Ramos (cell line): ENCODE measurements at regions not wholly inside any gene's neighbourhood (a gene's known extent, or its start where the extent isn't known, plus 50 kb on each side); places are given as distances from the start of the nearest gene placed in this dataset.

Experiments used
- in situ Hi-C: fragments of 300-500 bp; cut with MboI; formaldehyde crosslinking; loops from one replicate; pipeline ENCODE4 v1.14.3; 2022; ENCODE audit warnings: low sequenced_read_pairs; ENCODE audit not compliant: unreplicated experiment

DNA sequence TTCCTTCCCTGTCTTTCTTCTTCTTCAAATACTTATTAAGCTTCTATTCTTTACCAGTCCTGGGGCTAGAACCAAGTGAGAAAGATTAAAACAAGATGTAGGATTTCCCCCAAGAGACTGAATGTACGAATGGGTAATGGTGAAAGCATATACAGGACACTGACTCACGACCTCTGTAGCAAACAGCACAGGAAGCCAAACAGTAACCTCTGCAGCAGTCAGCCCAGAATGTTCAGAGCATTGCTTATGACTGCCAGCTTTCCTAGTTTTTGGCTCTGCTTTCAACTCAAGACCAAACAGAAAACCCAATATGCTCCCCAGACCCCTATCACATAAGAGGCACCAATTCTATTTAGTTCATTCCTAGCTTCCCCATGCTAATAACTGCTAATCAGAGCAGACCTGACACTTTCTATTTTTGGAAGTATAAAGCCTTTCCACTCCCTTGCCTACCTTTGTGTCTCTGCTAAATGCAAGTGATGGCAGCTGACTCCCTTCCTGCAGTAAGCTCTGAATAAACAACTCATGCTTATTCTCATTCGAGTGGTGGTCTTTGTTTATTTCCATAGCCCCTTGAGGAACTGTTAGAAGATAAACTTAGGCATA lies 690.6 kb downstream of the EPM2A start:
- in situ Hi-C loops: no loop called here

DNA sequence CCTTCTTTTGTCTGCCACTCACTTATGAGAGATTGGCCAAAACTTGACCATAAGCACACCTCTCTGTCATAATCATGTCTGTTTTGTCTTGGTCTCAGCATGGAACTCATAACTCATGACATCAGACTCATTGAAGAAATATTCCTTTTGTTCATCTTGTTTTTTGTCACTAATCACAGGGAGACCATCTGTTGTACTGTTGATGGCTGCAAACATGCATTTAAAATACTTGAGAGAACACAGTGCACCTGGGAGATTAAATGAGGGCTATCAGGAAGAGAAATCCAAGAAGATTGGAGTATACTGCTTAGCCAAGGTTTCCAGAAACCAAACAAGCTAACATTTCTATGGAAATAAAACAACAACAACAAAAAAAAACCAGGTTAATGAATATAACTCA lies 689.7 kb downstream of the EPM2A start:
- in situ Hi-C loops: no loop called here

DNA sequence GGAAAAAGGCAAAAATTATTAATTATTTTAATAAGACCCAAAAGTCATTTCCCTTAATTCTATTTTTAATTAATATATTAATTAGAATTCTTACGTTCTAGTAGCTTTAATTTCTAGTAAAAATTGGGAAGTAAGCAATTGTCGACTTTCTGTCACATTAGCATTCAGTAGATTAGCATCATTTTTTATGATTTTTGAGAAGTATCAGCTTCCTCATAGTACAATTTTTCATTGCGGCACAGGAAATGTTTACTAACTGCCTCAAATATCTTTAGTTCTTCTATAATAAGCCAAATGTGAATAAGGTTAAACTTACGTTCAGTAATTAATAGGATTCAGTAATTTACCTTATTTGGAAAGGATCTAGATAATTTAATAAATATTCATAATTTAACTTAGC lies 687.4 kb downstream of the EPM2A start:
- in situ Hi-C loops: no loop called here

DNA sequence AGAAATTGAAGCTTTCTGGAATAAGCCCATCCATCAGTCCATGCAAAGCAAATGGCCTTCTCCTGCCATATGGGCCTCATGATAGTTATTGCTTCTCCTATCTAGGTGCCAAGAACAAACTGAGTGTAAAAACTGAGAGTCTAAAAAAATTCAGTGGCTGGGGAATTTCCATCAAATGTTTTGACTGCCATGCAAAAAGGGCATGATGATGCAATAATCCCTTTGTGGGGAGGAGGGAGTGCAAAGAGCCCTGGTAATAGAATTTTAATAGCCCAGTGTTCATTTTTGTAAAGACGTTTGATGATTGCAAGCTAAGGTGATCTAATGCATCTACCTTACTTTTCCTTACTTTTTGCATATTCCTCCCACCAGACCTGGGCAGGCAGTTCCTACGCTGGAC lies 683.7 kb downstream of the EPM2A start:
- in situ Hi-C loops: no loop called here

DNA sequence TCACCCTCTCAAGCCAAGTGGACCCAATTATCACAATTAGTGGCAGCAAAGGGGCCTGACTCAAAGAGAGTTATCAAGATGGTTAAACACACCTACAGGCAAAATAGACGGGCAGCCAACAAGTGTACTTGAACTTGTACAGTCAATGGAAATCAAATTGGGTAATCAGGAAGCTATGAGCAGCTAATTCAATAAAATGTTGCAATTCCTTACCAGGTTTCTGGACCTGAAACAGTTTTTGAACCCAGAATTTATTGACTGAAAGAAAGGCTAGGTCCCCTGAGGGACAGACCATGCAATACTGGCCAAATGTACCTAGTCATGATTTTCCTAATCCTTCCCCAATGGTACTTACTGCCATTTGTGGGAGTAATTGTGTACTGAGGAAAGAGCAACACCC lies 679.8 kb downstream of the EPM2A start:
- in situ Hi-C loops: no loop called here

DNA sequence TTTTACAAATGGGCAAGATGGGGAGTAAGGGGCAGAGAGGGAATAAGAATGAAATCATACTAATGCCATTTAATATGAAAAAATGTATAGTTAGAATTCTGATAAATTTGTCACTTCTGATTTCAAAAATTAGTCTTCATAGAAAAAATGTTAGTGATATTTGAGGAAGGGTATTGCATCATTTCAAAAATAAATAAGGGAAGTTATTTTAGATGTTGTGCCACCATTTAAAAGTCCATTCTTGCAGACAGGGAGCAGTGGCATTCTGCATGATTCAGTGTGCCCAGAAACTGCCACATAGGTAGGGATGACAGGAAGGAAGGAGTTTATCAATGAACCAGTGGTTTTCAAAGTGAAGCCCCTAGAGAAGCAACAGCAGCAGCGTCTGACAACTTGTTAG lies 674.6 kb downstream of the EPM2A start:
- in situ Hi-C loops: no loop called here

DNA sequence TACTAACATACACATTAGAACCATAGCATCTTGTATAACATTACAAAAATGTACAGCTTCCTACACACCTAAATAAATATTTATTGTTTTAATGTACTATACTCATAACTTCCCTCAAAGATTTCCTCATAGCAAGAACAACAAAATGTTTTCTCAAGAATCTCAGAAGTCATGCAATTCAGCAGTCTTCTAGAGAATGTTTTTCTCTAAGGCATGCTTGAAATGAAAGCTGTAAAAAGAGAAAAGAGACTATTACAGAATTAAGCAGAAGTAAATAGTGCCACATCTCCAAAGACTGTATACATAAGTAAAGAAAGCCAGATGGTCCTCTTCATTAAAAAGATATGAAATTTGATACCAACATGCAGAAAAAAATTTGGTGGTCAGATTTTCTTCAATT lies 672.2 kb downstream of the EPM2A start:
- in situ Hi-C loops: no loop called here

DNA sequence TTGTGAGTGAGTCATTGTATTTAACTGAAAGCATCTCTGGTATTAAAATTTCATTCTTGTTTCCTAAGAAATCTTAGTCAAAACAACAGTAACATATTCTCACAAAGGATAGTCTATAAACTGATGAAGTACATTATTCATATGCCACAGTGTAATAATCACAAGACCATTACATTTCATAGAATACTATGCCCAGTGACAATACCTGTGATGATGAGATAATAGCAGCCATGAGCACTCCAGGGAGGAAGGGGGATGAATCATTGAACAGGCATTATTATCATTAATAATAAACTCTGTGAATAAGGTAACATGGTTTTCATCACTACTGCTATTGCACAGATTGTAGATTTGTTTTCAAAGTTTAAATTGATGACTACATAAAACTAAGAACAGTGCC lies 667.9 kb downstream of the EPM2A start:
- in situ Hi-C loops: no loop called here

DNA sequence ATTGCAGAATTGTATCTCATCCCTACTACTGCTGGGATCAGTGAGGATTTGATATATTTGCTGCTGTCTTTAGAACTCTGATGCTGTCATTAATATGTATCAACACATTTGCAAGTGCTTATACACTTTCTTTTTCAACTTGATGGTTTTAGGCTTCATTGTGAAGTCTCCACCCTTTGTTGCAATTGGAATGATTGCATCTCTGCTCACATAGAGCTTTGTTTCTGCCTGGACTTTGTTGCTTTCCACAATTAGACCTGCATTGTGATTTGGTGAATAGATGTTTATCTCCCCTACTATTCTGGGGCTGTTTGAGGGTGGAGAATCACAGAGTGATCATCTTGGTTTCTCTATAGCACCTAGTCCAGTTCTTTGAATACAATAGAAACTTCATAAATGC lies 666.7 kb downstream of the EPM2A start:
- in situ Hi-C loops: no loop called here

DNA sequence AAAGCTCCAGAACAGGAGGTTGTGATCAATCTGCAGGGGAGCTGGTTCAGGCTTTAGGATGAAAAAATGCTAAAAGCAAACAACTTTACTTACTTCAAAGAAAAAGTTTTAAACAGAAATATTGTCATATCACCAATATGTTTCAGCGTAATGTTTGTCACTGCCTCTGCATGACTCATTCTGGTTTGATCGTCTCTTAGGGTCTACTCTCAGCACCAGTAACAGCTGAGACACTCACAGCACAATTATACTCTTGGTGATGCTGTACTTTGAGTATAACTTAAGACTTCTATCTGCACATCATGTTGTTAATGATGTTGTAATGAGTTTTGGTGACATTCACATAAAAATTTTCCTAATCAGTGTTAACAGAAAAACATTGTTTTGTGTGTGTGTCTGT lies 665.4 kb downstream of the EPM2A start:
- in situ Hi-C loops: no loop called here

DNA sequence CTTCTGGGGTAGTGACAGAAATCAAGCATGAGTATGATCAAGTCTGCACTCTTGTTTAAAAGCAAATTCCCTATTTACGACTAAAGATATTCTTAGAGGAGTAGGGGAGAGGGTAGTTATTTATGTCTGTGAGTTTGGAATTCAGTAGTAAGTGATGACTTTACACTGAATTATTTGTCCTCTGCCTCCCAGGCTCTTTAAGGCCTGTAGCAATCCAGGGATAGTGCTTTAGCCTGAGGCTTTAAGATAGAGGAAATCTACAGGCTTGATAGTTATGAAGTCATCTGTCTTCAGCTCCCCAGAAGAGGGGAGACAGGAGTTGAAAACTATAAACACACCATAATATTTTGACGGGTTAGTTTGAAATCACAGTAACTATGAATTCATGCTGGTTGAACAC lies 664.5 kb downstream of the EPM2A start:
- in situ Hi-C loops: no loop called here

DNA sequence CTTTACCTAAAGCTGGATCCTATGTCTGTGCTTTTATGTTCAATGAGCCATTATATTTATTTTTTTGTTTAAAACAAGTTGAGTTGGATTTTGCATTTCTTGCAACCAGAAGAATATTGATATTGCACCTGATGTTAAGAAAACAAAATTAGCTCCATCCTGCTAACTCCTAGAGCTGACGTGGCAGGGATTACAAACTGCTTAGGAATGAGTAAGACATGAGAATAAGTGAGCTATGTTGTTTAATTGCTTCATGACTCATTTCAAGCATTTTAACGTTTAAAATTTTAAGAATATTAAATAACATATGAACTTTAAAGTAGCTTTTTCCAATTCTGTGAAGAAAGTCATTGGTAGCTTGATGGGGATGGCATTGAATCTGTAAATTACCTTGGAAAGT lies 663.5 kb downstream of the EPM2A start:
- in situ Hi-C loops: no loop called here

DNA sequence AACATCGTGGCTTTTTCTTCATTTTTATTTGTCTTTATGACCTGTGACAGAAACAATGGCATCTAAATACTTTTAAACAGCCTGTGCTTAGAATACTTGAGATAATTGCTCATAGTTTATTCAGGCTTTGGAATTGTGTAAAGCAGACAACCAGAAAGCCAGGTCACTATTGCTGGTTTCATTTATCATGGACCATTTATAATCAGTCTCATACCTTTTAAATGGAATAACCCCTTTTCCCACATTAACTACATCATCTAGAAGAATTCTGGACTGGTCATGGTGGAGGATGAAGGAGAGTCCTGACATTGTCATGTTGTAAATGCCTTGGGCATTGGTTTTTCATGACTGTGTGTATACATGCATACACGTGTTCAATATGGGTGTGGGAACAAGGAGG lies 661.5 kb downstream of the EPM2A start:
- in situ Hi-C loops: no loop called here

DNA sequence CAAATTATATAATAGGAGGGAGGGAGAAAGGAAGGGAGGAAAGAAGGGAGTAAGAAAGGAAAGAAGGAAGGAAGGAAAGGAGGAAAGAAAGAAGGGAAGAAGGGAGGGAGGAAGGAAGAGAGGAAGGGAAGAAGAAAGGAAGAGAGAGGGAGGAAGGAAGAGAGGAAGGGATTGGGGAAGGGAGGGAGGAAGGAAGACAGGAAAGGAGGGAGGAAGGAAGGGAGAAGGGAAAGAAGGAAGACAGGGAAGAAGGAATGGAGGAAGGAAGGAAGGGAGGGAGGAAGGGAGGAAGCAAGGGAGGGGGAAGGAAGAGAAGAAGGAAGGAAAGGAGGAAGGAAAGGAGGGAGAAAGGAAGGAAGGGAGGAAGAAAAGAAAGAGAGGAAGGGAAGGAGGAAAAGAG lies 660.5 kb downstream of the EPM2A start:
- in situ Hi-C loops: no loop called here

DNA sequence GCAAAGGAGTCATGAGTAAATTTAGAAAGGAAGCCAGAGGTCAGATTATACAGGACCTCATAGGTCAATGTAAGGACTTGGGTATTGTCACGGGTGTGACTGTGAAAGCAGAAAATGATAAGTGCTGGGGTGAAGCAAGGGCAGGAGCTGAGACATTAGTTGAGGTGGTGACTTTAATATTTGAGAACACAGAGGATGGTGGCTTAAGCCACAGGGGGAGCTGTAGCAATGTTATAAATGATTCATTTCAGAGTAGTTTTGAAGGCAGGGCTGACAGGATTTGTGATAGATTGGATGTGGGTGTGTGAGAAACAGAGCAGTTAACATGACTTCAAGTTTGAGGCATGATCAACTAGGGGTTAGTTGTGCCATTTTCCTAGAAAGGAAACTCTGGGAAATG lies 659.9 kb downstream of the EPM2A start:
- in situ Hi-C loops: no loop called here

DNA sequence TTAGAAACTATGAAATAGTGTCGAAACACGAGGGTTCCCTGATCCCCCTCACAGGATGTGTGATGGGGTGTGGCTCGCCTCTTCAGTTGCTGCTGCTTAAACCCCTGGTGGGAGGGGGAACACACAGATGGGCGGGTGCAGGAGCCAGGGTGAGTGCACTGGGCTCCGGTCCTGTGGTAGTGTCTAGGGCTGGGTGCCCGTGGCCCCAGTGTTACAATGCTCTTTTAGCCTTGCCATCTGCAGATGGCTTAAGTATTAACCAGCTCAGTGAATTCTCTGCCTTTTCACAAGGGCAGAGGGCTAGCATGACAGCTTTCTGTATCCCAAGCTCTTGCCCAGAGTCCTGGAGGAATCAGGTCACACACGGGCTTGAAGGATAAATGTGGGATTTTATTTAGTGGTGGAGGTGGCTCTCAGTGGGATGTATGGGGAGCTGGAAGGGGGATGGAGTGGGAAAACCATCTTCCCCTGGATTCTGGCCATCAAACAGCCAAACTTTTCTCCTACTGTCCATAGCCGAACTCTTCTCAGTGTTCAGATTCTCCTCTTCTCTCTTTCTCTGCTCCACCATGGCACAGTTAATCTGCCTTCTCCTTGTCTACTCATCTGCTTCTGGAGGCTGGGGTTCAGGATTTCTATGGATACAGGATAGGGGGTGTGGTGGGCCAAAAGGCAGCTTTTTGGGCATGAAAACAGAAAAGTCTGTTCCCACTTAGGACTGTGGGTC lies 659.0 kb downstream of the EPM2A start:
- in situ Hi-C loops: no loop called here

DNA sequence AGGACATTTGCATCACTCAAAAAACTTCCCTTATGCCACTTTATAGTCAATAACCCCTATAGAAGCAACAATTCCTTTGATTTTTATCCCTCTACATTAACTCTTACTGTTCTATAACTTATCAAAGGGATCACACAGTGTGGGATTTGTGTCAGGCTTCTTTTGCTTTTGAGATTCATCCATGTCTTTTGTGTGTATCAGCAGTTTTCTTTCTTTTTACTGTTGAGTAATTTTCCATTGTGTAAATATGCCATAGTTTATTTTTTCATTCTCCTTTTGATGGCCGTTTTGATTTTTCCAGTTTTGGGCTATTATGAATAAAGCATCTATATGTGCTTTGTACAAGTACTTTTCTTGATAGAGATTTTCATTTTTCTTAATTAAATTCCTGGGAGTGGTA lies 657.9 kb downstream of the EPM2A start:
- in situ Hi-C loops: no loop called here

DNA sequence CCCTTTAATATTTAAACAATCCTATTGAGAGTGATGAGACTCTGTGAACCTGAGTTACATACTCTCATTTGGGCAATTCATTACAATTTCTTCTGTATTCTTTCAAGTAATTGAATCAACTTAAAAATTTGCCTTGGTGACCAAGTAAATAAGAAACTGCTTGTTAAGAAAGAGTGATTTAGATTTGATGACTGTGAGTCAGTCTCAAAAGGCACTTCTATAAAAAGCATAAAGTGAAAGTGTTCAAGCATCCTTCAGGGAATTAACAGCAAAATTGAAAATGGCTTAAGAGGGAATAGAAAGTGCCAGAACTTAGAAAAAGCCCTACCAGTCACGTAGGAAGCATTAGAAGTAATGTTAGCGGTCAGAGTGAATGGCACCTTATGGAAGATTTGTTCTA lies 654.7 kb downstream of the EPM2A start:
- in situ Hi-C loops: no loop called here

DNA sequence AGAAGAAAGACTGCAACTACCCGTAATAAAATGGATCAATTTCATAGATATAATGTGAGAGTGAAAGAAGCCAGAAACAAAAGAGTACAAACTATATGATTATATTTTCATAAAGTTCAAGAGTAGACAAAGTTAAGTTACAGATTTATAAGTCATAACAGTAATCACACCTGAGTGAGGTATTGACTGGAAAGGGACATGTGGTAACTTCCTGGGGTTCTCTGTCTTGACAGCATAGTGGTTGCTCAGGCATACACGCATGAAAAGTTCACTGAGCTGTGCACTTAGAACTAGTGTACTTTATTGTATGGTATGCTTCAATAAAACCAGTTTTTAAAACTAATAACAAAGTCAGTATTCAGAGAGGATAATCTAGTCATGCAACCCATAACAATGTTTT lies 653.6 kb downstream of the EPM2A start:
- in situ Hi-C loops: no loop called here

DNA sequence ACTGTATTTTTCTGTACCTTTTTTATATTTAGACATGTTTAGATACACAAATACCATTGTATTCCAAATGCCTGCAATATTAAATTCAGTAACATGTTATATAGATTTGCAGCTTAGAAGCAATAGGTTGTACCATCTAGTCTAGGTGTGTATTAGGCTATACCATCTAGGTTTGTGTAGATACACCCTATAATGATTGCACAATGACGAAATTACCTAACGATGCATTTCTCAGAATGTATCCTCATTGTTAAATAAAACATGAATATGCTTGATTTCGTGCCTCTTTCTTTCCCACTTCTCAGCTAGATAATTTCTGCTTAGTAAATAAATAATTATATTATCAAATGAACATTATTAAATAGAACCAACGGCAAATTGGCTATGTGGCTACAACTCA lies 653.0 kb downstream of the EPM2A start:
- in situ Hi-C loops: no loop called here

DNA sequence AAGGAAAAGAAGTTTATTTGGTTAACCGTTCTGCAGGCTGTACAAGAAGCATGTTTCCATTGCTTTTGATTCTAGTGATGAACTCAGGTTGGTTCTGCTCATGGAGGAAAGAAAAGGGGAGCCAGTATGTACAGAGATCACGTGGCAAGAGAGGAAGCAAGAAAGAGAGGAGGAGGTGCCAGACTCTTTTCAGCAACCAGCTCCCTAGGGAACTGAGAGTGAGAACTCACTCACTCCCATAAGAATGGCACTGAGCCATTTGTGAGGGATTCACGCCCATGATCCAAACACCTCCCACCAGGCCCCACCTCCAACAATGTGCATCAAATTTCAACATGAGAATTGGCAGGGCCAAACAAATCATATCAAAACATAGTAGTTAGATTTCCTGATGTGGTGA lies 649.1 kb downstream of the EPM2A start:
- in situ Hi-C loops: no loop called here

DNA sequence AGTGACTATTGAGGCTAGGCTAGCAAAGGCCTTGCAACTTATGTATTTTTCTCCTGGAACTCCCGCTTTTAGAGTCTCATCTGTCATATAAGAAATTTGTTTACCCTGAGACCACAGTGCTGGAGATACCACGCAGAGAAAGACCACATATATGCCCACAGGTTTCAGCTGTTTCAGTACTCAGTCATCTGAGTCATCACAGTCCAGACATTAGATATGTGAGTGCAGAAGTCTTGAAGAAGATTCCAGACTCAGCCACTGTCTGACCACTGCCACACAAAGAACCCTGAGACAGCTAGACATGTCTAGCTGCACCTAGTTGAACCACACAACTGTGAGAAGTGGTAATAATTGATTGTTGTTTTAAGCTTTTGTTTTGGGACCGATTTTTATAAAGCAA lies 648.3 kb downstream of the EPM2A start:
- in situ Hi-C loops: no loop called here
